Cardiac fibroblast (primary cell): ENCODE measurements at regions not wholly inside any gene's neighbourhood (a gene's known extent, or its start where the extent isn't known, plus 50 kb on each side); places are given as distances from the start of the nearest gene placed in this dataset.

ENCODE experiments used
- DNase-seq, 2 donors: peaks; one replicate each; pipeline versions ENCODE4 v3.0.0 to v3.0.0-alpha.2; 2010; ENCODE audit warnings: low read depth in 2 of 2
- H3K4me3 ChIP-seq, 2 donors: replicated peaks in 1 of 2; 1 replicate in 1 of 2; 2 replicates in 1 of 2; pipeline ENCODE4 v1.5.1; 2011; ENCODE audit warnings: low read depth in 2 of 2, low read length in 2 of 2, mild to moderate bottlenecking in 2 of 2, moderate library complexity in 1 of 2
- TF ChIP-seq, protein P1 (sequence below): IDR thresholded peaks from one replicate; pipeline ENCODE4 v1.5.1; 2011; ENCODE audit warnings: low read depth, mild to moderate bottlenecking, low read length, inconsistent platforms

DNA sequence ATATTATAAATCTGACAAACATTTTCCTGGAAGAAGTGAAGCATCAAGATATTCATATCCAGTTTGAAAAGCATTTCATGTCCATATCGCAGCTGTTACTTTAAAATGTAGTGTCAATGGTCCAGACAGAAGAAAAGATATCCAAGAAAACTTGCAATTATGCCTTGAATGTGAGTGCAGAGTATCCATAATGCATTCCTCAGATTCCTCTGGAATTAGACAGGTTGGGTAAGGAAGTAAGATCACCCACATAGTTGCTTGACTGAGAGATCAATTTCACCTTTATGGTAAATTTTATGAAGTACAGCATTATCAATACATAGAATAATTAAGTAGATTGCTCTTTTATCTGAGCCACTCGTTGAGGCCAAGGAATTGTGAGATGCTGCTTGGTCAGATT, 327.0 kb upstream of the SLITRK5 start:
- no peak for DNase-seq

GRCh38 chr13:87355451-87355850, 315.7 kb upstream of the SLITRK5 start:
- TF ChIP-seq, protein P1, sequence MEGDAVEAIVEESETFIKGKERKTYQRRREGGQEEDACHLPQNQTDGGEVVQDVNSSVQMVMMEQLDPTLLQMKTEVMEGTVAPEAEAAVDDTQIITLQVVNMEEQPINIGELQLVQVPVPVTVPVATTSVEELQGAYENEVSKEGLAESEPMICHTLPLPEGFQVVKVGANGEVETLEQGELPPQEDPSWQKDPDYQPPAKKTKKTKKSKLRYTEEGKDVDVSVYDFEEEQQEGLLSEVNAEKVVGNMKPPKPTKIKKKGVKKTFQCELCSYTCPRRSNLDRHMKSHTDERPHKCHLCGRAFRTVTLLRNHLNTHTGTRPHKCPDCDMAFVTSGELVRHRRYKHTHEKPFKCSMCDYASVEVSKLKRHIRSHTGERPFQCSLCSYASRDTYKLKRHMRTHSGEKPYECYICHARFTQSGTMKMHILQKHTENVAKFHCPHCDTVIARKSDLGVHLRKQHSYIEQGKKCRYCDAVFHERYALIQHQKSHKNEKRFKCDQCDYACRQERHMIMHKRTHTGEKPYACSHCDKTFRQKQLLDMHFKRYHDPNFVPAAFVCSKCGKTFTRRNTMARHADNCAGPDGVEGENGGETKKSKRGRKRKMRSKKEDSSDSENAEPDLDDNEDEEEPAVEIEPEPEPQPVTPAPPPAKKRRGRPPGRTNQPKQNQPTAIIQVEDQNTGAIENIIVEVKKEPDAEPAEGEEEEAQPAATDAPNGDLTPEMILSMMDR, result no peak
- DNase-seq, result no peak
- H3K4me3 ChIP-seq, result no peak overlapping the region

More for the DNA sequence above, 327.0 kb upstream of the SLITRK5 start:
- TF ChIP-seq, protein P1, result no peak
- no peak overlapping the region for H3K4me3 ChIP-seq

GRCh38 chr13:87356314-87356713, 314.9 kb upstream of the SLITRK5 start:
- no peak for DNase-seq
- no peak overlapping the region for H3K4me3 ChIP-seq
- TF ChIP-seq, protein P1, result no peak

GRCh38 chr13:87358319-87358718, 312.9 kb upstream of the SLITRK5 start:
- no peak for DNase-seq
- H3K4me3 ChIP-seq, result no peak overlapping the region
- TF ChIP-seq, protein P1, result no peak

GRCh38 chr13:87361216-87361615, 310.0 kb upstream of the SLITRK5 start:
- DNase-seq, result no peak
- H3K4me3 ChIP-seq, result no peak overlapping the region
- TF ChIP-seq, protein P1, result no peak

- no peak for DNase-seq
- TF ChIP-seq, protein P1, result no peak
- H3K4me3 ChIP-seq, result no peak overlapping the region
Observed at GRCh38 chr13:87368639-87369038, 302.5 kb upstream of the SLITRK5 start.

- DNase-seq, result no peak
- no peak overlapping the region for H3K4me3 ChIP-seq
- TF ChIP-seq, protein P1, result no peak
Observed at GRCh38 chr13:87376081-87376480, 295.1 kb upstream of the SLITRK5 start.
